GM18505 (cell line): ENCODE measurements at regions not wholly inside any gene's neighbourhood (a gene's known extent, or its start where the extent isn't known, plus 50 kb on each side); places are given as distances from the start of the nearest gene placed in this dataset.

Experiments used
- ATAC-seq: cut with Tn5 transposase; IDR thresholded peaks from one replicate; pipeline ENCODE4 v1.9.1; 2021; ENCODE audit not compliant: unreplicated experiment
- POLR2A ChIP-seq: IDR thresholded peaks from 4 replicates; pipeline ENCODE4 v1.6.1; 2011; ENCODE audit warnings: borderline replicate concordance; ENCODE audit not compliant: insufficient read depth, insufficient read length; ENCODE audit errors: extremely low read depth

- no peak for ATAC-seq
Measured at GRCh38 chr21:20646431-20647165, 351.6 kb upstream of the NCAM2 start.

DNA sequence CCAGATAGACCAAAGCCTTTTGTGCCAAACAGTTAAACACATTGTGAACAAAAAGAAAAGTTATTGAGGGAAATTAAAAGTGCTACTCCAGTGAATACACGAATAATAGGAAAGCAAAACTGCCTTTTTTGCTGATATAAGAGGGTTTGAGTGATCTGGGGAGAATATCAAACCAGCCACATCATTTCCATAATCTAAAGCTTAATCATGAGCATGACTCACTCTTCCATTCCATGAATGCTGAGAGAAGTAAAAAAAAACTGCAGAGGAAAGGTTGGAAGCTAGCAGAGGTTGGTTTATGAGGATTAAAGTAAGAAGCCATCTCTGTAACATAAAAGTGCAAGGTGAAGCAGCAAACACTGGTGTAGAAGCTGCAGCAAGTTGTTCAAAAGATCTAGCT, 350.6 kb upstream of the NCAM2 start:
- no peak for ATAC-seq
- no peak for TF ChIP-seq POLR2A

More at GRCh38 chr21:20646431-20647165, 351.6 kb upstream of the NCAM2 start:
- TF ChIP-seq POLR2A = no peak

- TF ChIP-seq POLR2A = no peak
- no peak for ATAC-seq
Measured at GRCh38 chr21:20649231-20649630, 349.0 kb upstream of the NCAM2 start.

- ATAC-seq = no peak
- TF ChIP-seq POLR2A = no peak
Measured at GRCh38 chr21:20652846-20653245, 345.4 kb upstream of the NCAM2 start.

- no peak for TF ChIP-seq POLR2A
Measured at GRCh38 chr21:20661246-20661645, 337.0 kb upstream of the NCAM2 start.

DNA sequence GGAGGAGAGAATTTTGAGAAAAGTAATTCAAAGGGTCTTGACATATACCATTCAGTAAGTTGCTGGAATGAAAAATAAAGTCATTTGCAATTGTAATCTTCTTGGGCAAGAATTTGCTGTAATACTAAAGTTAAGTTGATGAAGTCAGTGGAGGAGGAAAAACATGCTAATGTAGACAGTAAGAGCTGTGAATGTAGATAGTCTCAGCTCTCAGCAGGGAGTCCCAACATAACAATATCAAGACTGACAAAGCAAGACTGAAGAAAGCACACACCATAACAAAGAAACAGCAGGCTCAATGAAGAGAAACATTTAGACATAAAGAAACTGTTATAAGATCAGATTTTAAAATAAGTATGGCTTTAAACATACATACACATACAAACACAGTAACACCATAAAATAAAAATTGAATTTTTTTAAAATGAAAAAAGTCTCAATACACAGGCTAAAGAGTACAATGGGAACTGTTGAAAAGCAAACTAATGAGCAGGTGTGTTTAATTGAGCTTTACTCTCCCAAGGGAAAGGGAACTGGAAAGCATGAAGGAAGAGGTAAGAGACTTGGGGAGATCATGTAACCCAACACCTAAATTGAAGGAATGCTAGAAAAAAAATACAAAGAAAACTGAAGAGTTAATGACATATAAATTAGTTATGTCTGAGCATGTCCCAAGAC, 336.3 kb upstream of the NCAM2 start:
- no peak for ATAC-seq
- TF ChIP-seq POLR2A = no peak

More at GRCh38 chr21:20661246-20661645, 337.0 kb upstream of the NCAM2 start:
- no peak for ATAC-seq

DNA sequence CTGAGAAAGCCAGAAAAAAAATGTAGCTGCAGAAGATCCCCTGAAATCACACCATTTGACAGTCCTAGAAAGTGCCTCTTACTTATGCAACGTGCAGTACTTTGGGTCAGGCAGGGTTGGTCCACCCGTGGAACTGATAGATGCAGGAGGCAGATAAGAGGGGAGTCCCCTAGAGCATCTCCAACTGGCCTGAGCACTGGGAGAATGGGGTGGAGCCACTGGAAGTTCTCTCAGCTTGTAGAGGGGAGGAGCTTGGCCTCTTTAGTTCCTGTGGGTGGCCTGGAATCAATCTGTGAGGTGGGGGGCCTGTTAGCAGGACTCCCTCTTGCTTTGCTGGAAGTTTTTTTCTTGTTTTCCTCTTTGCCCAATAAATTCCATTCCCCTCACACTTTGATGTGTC, 335.7 kb upstream of the NCAM2 start:
- no peak for TF ChIP-seq POLR2A
- no peak for ATAC-seq

- no peak for ATAC-seq
- TF ChIP-seq POLR2A = no peak
Measured at GRCh38 chr21:20667931-20668330, 330.3 kb upstream of the NCAM2 start.

- TF ChIP-seq POLR2A = no peak
- ATAC-seq = no peak
Measured at GRCh38 chr21:20685475-20685874, 312.7 kb upstream of the NCAM2 start.

DNA sequence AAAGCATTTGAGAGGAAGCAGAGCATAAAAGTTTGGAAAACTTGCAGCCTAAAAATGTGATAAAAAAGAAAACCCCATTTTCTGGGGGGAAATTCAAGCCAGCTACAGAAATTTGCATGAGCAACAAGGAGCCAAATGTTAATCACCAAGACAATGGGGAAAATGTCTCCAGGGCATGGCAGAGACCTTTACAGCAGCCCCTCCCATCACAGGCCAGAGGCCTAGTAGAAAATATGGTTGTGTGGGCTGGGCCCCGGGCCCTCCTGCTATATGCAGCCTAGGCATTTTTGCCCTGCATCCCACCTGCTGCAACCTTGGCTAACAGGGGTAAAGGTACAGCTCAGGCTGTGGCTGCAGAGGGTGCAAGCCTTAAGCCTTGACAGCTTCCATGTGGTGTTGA, 299.6 kb upstream of the NCAM2 start:
- ATAC-seq = no peak
- no peak for TF ChIP-seq POLR2A

- no peak for ATAC-seq
- no peak for TF ChIP-seq POLR2A
Measured at GRCh38 chr21:20701235-20701634, 297.0 kb upstream of the NCAM2 start.

- no peak for ATAC-seq
- no peak for TF ChIP-seq POLR2A
Measured at GRCh38 chr21:20703112-20703767, 295.0 kb upstream of the NCAM2 start.

GRCh38 chr21:20720623-20721022, 277.6 kb upstream of the NCAM2 start:
- ATAC-seq = no peak
- TF ChIP-seq POLR2A = no peak

DNA sequence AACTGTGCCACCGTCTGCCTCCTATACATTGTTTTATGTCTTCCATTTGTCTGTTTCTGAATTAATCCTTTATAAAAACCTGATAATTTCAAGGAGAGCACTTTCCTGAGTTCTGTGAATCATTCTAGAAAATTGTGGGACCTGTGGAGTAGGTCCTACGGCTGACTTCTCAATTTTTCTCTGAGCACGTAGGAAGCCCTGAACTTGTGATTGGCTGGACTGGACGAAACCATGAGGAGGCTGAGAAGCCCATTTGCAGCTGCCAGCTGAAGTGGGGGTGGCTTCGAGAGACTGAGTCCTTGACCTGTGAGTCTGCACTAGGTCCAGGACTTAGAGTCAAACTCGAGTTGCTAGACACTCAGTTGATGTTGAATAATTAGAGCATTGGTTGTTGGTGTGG, 277.1 kb upstream of the NCAM2 start:
- TF ChIP-seq POLR2A = no peak
- ATAC-seq = no peak
